NT2/D1 (cell line): ENCODE measurements at regions not wholly inside any gene's neighbourhood (a gene's known extent, or its start where the extent isn't known, plus 50 kb on each side); places are given as distances from the start of the nearest gene placed in this dataset.

Experiments used
- DNase-seq: peaks from one replicate; pipeline ENCODE4 v3.0.0-alpha.2; 2011; ENCODE audit warnings: low read depth, low spot score
- H3K27me3 ChIP-seq: 2 replicates; pipeline ENCODE4 v1.6.0; 2011; ENCODE audit warnings: mild to moderate bottlenecking; ENCODE audit not compliant: insufficient read length, insufficient read depth
- H3K36me3 ChIP-seq: 2 replicates; pipeline ENCODE4 v1.6.1; 2011; ENCODE audit warnings: mild to moderate bottlenecking, low read length, mixed read lengths; ENCODE audit not compliant: insufficient read depth, insufficient read length
- H3K4me1 ChIP-seq: 2 replicates; pipeline ENCODE4 v1.5.1; 2011; ENCODE audit not compliant: insufficient read depth, insufficient read length
- H3K4me3 ChIP-seq: 2 replicates; pipeline ENCODE4 v1.5.1; 2011; ENCODE audit warnings: low read depth; ENCODE audit not compliant: insufficient read length
- H3K9ac ChIP-seq: 2 replicates; pipeline ENCODE4 v1.6.0; 2011; ENCODE audit warnings: low read depth; ENCODE audit not compliant: insufficient read length
- H3K9me3 ChIP-seq: 2 replicates; pipeline ENCODE4 v1.5.1; 2011; ENCODE audit warnings: mild to moderate bottlenecking, low read length; ENCODE audit not compliant: insufficient read depth
- SUZ12 ChIP-seq: IDR thresholded peaks from 2 replicates; pipeline ENCODE4 v1.6.1; 2011; ENCODE audit not compliant: insufficient read length, insufficient read depth; ENCODE audit errors: extremely low read depth
- YY1 ChIP-seq: IDR thresholded peaks from 2 replicates; pipeline ENCODE4 v1.6.1; 2011; ENCODE audit not compliant: insufficient read length, insufficient read depth
- ZNF274 ChIP-seq: IDR thresholded peaks from 2 replicates; pipeline ENCODE4 v1.6.1; 2011; ENCODE audit warnings: mild to moderate bottlenecking, low read depth, low read length

DNA sequence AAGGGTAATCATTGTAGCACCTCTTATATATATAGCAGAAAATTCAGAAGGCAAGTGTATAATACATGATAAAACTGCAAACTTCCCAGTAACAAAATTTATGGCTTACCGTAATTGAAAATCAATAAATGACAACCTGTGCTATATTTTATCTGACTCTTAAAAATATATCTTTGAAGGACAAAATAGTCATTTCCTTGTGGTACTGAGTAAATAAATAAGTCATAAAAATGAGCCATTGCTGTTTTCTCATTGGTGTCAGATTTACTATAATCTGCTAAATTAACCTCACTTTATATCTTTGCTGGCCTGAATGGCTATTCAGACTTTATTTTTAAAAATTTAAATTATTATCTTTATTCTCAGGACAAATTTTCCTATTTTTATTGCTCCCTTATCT lies 1319.1 kb upstream of the SPRY2 start:
- no peaks in the 10 kb centered on the region for H3K9me3 ChIP-seq
- TF ChIP-seq YY1 (no peak), SUZ12 (no peak), ZNF274 (no peak)
- H3K9ac ChIP-seq: no peak overlapping the region
- H3K4me1 ChIP-seq: no peaks in the 10 kb centered on the region
- no peaks in the 10 kb centered on the region for H3K36me3 ChIP-seq
- DNase-seq: no peak
- H3K27me3 ChIP-seq: no peaks in the 10 kb centered on the region
- no peak overlapping the region for H3K4me3 ChIP-seq

DNA sequence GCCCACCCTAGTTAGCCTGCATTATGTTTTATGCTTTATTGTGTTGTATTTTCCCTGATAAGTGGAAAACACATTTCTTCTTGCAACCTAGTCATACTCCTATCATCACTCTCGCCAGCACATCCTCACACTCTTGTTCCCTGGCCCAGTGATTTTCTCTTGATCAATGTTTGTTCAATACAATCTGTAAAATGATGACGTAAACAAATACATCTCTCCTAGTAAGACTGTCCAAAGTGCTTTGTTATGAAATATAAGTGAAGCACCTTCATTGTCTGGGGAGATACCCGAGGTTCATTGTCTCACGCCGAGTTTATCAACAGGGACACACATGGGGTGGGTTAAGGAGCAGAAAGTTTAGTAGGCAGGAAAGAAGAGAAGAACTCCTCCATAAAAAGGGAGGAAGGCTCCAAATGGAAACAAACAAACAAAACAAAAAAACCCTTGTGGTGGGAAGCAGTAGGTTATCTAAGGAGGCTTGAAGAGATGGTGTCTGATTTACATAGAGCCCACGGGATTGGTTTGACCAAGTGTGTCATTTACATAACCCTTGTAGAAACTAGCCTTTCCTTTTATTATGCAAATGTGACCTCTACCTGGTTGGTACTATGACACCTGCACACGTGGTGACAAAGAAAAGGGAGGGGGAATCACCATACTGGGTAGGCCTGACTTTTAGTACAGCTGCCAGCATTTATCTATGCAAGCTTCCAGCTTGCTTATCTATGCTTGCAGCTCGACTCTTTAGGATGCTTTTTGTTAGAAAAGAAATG lies 1317.9 kb upstream of the SPRY2 start:
- no peaks in the 10 kb centered on the region for H3K4me1 ChIP-seq
- no peaks in the 10 kb centered on the region for H3K9me3 ChIP-seq
- H3K36me3 ChIP-seq: no peaks in the 10 kb centered on the region
- no peaks in the 10 kb centered on the region for H3K27me3 ChIP-seq
- no peak overlapping the region for H3K4me3 ChIP-seq
- H3K9ac ChIP-seq: no peak overlapping the region
- TF ChIP-seq SUZ12 (no peak), ZNF274 (no peak), YY1 (no peak)
- DNase-seq: no peak

DNA sequence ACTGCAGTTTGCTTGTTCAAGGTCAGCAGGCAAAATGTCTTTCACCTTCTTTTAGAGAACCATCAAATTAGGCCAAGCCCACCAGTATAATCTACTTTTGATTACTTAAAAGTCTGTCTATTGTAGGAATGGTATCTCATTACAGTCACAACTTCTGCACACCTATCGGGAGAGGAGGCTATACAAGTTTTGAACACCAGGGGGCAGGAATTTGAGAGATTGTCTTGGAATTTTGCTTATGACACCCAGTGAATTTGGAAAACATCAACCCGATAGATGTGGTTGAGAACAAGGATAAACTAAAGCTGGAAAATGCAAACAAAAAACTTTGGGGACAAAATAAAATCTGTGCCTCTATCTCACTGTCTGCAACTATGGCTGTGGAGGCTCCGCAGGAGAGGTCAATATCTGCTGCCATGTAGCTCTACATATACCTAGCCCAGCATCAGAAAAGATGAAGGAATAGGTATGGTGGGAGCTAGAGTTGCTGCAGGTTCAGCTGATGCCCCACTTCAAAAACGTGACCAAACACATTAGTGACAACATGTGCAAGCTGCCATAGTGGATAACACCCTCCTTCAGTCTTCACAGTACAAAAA lies 1299.2 kb upstream of the SPRY2 start:
- TF ChIP-seq ZNF274: no peak
- no peak for TF ChIP-seq SUZ12
- no peak for TF ChIP-seq YY1
- Histone ChIP-seq H3K4me3 (no peak overlapping the region), H3K27me3 (no peaks in the 10 kb centered on the region), H3K9ac (no peak overlapping the region), H3K9me3 (no peaks in the 10 kb centered on the region), H3K36me3 (no peaks in the 10 kb centered on the region), H3K4me1 (no peaks in the 10 kb centered on the region)
- DNase-seq: no peak

DNA sequence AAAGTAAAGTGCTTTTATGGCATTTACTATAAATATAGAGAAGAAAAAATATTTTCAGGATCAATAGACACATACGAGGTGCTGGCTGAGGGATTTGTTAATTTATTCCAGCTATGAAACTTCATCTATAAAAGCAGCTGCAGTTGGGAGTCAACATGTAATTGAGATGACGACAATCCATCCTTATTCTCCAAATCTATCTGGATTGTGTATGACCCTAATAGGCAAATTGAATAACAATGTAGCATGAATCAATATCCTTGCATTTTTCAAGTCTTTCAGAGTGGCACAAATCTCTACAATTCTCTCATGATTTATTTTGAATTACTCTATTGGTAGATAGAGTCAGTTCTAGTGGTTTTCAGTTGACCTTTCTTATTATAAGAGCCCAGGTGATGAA lies 1296.5 kb upstream of the SPRY2 start:
- Histone ChIP-seq H3K4me3 (no peak overlapping the region), H3K27me3 (no peaks in the 10 kb centered on the region), H3K9ac (no peak overlapping the region), H3K9me3 (no peaks in the 10 kb centered on the region), H3K36me3 (no peaks in the 10 kb centered on the region), H3K4me1 (no peaks in the 10 kb centered on the region)
- TF ChIP-seq SUZ12 (no peak), ZNF274 (no peak), YY1 (no peak)
- no peak for DNase-seq

DNA sequence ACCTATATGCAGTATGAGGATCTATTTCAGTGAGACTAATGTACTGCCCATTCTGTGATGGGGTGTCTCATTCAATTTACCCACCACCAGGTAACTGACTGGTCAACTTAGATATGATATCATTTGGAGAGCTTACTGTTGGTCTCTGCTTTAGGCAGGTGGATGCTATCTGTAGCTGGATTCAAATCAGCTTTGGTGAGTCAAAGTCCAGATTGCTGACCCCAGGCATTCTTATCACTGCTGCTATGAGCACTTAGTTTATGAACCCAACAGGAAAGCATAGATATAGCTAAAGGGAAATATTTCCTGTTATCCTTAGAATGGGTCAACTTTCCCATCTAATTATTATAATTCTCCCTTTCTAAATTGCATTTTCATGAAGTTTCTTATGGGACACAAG lies 1295.2 kb upstream of the SPRY2 start:
- no peak for DNase-seq
- H3K36me3 ChIP-seq: no peaks in the 10 kb centered on the region
- H3K9ac ChIP-seq: no peak overlapping the region
- H3K4me3 ChIP-seq: no peak overlapping the region
- TF ChIP-seq YY1 (no peak), ZNF274 (no peak), SUZ12 (no peak)
- no peaks in the 10 kb centered on the region for H3K4me1 ChIP-seq
- H3K27me3 ChIP-seq: no peaks in the 10 kb centered on the region
- H3K9me3 ChIP-seq: no peaks in the 10 kb centered on the region

DNA sequence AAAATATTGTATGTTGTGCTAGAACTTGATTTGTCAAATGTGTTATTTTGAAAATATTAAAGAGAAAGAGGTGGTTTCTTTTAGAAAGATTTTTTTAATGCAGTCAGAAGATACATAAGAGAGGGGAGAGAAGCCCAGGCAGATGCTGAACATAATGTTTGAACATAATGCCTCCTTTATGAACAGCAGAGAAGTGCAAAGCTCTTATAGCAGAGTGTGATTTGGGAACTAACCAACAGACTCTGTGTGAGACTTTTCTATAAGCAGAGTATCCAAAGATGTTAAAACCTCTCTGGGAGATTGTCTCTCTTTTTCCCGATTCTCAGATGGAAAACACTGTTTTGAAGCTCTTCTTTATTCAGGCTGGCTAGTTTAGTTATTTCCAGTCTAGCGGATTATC lies 1274.1 kb upstream of the SPRY2 start:
- no peak for TF ChIP-seq YY1
- TF ChIP-seq SUZ12: no peak
- TF ChIP-seq ZNF274: no peak
- H3K4me1 ChIP-seq: no peaks in the 10 kb centered on the region

DNA sequence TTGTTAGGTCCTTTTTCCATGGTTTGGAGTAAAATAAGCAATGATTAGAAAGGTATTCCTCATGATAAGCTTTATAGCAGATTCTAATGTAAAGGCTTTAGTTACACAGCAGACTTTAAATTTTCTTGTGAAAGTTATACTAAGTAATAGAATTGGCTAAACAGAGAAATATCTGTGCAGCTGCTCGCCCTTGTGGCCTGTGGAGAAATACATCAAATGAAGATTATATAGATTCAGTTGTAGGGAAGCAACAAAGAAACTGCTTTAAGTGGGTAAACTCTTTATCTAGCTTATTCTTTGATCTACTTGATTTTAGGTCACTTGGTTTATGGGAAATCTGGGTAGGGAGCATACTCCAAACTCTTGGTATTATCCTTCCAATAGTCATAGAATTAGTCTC lies 1269.7 kb upstream of the SPRY2 start:
- Histone ChIP-seq H3K9ac (no peak overlapping the region), H3K4me3 (no peak overlapping the region), H3K36me3 (no peaks in the 10 kb centered on the region), H3K9me3 (no peaks in the 10 kb centered on the region), H3K4me1 (no peaks in the 10 kb centered on the region), H3K27me3 (no peaks in the 10 kb centered on the region)
- DNase-seq: no peak
- TF ChIP-seq SUZ12 (no peak), YY1 (no peak)

More for the DNA sequence above, 1274.1 kb upstream of the SPRY2 start:
- no peak overlapping the region for H3K4me3 ChIP-seq
- H3K27me3 ChIP-seq: no peaks in the 10 kb centered on the region
- no peak for DNase-seq
- no peaks in the 10 kb centered on the region for H3K9me3 ChIP-seq
- H3K36me3 ChIP-seq: no peaks in the 10 kb centered on the region
- H3K9ac ChIP-seq: no peak overlapping the region
